Type B pancreatic cell (in vitro differentiated cells): ENCODE measurements at regions not wholly inside any gene's neighbourhood (a gene's known extent, or its start where the extent isn't known, plus 50 kb on each side); places are given as distances from the start of the nearest gene placed in this dataset.
A peak's percentile ranks its signal among the peaks of the same experiment; 100 is the strongest.

Experiments
- DNase-seq: peaks from one replicate; pipeline ENCODE4 v3.0.0; 2021; ENCODE audit warnings: mixed read lengths; ENCODE audit not compliant: unreplicated experiment; ENCODE audit errors: extremely low spot score
- H3K27ac Mint-ChIP-seq: 2 replicates; pipeline ENCODE4 v1.8.0; 2021; ENCODE audit warnings: mild to moderate bottlenecking, mixed read lengths
- H3K27me3 Mint-ChIP-seq: 2 replicates; pipeline ENCODE4 v1.8.0; 2021; ENCODE audit warnings: mixed read lengths
- H3K36me3 Mint-ChIP-seq: 2 replicates; pipeline ENCODE4 v1.8.0; 2021; ENCODE audit warnings: mixed read lengths
- H3K4me1 Mint-ChIP-seq: one replicate; pipeline ENCODE4 v1.8.0; 2021; ENCODE audit warnings: mixed read lengths; ENCODE audit not compliant: unreplicated experiment
- H3K4me3 Mint-ChIP-seq: 2 replicates; pipeline ENCODE4 v1.8.0; 2021; ENCODE audit warnings: mild to moderate bottlenecking, mixed read lengths
- H3K9me3 Mint-ChIP-seq: 2 replicates; pipeline ENCODE4 v1.8.0; 2021; ENCODE audit warnings: mixed read lengths
- TF ChIP-seq, protein P1 (sequence below): fragments of 200-600 bp; sonication (generic); conservative IDR thresholded peaks from 2 replicates; pipeline ENCODE4 v1.5.0; 2021; ENCODE audit warnings: antibody characterized with exemption, mild to moderate bottlenecking

DNA sequence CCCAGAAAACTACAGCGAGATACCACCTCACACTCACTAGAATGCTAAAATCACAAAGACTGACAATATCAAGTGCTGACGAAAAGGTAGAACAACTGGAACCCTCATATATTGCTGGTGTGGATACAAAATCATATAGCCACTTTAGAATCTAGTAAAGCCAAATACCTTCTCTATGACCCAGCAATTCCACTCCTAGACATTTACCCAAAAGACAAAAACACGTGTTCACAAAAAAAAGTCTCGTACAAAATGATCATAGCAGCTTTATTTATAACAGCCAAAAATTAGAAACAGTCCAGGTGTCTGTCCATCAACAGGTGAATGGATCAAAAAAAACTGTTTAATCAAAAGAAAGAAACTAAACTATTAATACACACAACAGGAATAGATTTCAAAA, 126.6 kb downstream of the ZFP36L2 start:
- Mint-ChIP-seq H3K4me1 (peaks cover 27% of the 10 kb centered on the region), H3K9me3 (no peaks in the 10 kb centered on the region), H3K27ac (no peak overlapping the region), H3K36me3 (peaks cover 14% of the 10 kb centered on the region), H3K4me3 (peak overlapping the region; percentile 69), H3K27me3 (no peaks in the 10 kb centered on the region)
- DNase-seq, result no peak
- TF ChIP-seq, protein P1, sequence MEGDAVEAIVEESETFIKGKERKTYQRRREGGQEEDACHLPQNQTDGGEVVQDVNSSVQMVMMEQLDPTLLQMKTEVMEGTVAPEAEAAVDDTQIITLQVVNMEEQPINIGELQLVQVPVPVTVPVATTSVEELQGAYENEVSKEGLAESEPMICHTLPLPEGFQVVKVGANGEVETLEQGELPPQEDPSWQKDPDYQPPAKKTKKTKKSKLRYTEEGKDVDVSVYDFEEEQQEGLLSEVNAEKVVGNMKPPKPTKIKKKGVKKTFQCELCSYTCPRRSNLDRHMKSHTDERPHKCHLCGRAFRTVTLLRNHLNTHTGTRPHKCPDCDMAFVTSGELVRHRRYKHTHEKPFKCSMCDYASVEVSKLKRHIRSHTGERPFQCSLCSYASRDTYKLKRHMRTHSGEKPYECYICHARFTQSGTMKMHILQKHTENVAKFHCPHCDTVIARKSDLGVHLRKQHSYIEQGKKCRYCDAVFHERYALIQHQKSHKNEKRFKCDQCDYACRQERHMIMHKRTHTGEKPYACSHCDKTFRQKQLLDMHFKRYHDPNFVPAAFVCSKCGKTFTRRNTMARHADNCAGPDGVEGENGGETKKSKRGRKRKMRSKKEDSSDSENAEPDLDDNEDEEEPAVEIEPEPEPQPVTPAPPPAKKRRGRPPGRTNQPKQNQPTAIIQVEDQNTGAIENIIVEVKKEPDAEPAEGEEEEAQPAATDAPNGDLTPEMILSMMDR, result no peak

DNA sequence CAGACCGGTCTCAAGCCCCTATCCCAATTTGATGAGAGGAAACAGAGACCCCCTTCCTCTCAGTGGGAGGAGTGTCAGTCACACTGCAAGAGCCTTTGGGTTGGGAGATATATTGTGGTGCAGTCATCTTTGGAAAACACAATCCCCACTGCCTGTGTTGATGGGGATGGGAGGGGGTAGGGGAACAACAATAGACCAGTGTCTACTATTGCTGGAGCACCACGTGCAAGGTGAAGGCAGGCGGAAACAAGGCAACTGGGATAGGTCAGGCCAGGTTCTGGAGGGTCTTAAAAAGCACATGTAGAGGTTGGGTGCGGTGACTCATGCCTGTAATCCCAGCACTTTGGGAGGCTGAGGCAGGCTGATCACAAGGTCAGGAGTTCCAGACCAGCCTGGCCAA, 127.9 kb downstream of the ZFP36L2 start:
- peaks cover 4% of the 10 kb centered on the region for H3K9me3 Mint-ChIP-seq
- no peak overlapping the region for H3K27ac Mint-ChIP-seq
- TF ChIP-seq, protein P1, result no peak
- peaks cover 9% of the 10 kb centered on the region for H3K36me3 Mint-ChIP-seq
- peaks cover 27% of the 10 kb centered on the region for H3K4me1 Mint-ChIP-seq
- no peak overlapping the region for H3K4me3 Mint-ChIP-seq
- no peaks in the 10 kb centered on the region for H3K27me3 Mint-ChIP-seq
- no peak for DNase-seq

DNA sequence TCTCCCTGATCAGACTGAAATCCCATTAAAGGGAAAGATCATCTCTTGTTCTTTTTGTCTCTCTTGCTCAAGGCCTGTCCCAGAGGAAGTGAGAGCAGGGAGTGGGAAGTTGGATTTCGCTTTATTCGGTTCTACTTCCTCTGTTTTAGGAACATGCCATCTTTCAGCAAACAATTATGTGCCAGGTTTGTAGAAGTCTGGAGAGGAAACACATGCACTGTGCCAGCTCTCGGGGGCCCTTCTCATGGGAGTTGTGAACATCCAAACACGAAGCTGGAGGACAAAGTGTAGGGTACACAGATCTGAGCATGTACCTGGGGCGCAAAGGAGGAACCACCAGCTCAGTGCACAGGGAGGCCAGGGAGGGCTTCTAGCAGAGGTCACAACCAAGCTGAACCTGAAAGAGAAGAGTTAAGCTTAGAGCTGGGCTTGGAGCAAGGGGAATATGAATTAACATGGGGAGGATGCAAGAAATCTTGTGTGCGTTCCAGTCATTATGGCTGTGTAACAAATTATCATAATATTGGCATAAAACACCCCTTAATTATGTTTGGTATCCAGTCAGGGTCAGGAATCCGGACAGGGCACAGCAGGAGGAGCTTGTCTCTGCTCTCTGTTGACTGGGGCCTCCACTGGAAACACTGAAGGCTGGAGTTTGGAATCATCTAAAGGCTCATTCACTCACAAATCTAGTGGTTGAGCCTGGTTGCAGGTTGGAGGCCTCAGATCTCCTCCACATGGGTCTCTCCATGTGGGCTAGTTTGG, 128.6 kb downstream of the ZFP36L2 start:
- H3K4me1 Mint-ChIP-seq, result peaks cover 22% of the 10 kb centered on the region
- TF ChIP-seq, protein P1, result no peak
- peaks cover 9% of the 10 kb centered on the region for H3K36me3 Mint-ChIP-seq
- DNase-seq, result no peak
- H3K27me3 Mint-ChIP-seq, result no peaks in the 10 kb centered on the region
- H3K27ac Mint-ChIP-seq, result no peak overlapping the region
- H3K4me3 Mint-ChIP-seq, result no peak overlapping the region
- peaks cover 4% of the 10 kb centered on the region for H3K9me3 Mint-ChIP-seq

DNA sequence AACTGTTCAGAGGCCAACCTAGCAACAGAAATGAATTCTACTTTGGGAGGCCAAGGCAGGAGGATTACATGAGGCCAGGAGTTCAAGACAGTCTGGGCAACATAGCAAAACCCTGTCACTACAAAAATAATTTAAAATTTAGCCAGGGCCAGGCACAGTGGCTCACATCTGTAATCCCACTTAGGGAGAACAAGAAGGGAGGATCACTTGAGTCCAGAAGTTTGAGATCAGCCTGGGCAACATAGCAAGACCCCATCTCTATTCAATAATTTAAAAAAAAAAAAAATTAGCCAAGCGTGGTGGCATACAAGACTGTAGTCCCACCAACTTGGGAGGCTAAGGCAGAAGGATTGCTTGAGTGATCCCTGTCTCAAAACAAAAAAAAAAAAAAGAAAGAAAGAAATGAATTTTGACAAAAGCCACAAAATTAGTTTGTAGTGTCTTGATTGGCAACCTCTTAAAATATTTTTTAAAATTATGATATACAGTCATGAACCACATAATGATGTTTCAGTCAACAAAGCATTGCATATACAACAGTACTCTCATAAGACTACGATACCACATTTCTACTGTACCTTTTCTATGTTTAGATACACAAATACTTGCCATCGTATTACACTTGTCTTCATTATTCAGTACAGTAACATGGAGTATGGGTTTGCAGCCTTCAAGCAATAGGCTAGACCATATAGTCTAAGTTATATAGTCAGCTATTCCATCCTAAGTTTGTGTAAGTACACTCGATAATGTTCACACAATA, 130.7 kb downstream of the ZFP36L2 start:
- Mint-ChIP-seq H3K9me3 (peaks cover 4% of the 10 kb centered on the region), H3K36me3 (peaks cover 13% of the 10 kb centered on the region), H3K4me3 (no peak overlapping the region), H3K27ac (no peak overlapping the region), H3K4me1 (peaks cover 11% of the 10 kb centered on the region), H3K27me3 (no peaks in the 10 kb centered on the region)
- no peak for DNase-seq
- TF ChIP-seq, protein P1, result no peak

DNA sequence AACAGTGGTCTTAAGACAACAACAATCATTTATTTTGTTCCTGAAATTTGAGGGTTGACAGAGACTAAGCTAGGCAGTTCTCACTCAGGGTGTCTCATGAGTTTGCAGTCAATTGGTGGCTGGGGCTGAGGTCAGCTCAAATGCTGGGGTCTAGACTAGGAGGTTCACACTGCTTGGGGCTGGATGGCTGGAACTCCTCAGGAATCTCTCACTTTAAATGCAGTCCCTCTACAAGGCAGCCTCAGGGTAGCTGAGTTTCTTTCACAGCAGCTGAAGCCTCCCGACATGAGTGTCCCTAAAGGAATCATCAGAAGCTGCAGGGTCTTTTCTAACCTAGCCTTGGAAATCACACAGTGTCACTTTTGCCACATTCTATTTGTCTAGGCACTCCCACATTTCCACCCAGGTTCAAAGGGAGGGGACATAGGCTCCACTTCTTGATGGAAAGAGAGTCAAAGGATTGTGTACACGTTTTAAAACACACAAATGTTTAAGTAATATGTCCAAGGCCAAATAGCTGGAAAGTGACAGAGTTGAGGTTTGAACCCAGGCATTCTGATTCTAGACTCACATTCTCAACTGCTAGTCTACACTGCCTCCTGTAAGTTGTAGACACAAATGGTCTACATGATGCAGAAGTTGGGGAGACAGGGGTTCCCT, 133.8 kb downstream of the ZFP36L2 start:
- Mint-ChIP-seq H3K36me3 (peaks cover 13% of the 10 kb centered on the region), H3K27ac (no peak overlapping the region), H3K4me1 (peaks cover 8% of the 10 kb centered on the region), H3K27me3 (no peaks in the 10 kb centered on the region), H3K4me3 (no peak overlapping the region), H3K9me3 (peaks cover 4% of the 10 kb centered on the region)
- DNase-seq, result no peak
- TF ChIP-seq, protein P1, result no peak
